ENCODE measurements at regions not wholly inside any gene's neighbourhood (a gene's known extent, or its start where the extent isn't known, plus 50 kb on each side); places are given as distances from the start of the nearest gene placed in this dataset.

- TF ChIP-seq CTCF (IDR thresholded peaks at IDR 0.05) = no peak
- TF ChIP-seq POLR2A (IDR thresholded peaks at IDR 0.05) = no peak
Measured at GRCh38 chr4:60847614-60848013, 352.5 kb upstream of the ADGRL3 start.

Data from sigmoid colon (tissue), 3 donors.